Brain pericyte (primary cell): ENCODE measurements at regions not wholly inside any gene's neighbourhood (a gene's known extent, or its start where the extent isn't known, plus 50 kb on each side); places are given as distances from the start of the nearest gene placed in this dataset.
"Not testable (repeated sequence)": the region's sequence is repeated elsewhere in the genome, so short reads cannot be mapped to it uniquely, and the experiment has no call there.

Experiments
- DNase-seq: peaks from one replicate; pipeline ENCODE4 v3.0.0-alpha.2; 2012; ENCODE audit warnings: low read depth, low spot score

- DNase-seq, result no peak
These were observed 557.6 kb downstream of the PRKD1 start for GRCh38 chr14:29370024-29370423.

GRCh38 chr14:29376237-29376636, 551.4 kb downstream of the PRKD1 start:
- DNase-seq, result no peak

- no peak for DNase-seq
These were observed 546.8 kb downstream of the PRKD1 start for GRCh38 chr14:29380826-29381225.

GRCh38 chr14:29388571-29388970, 539.1 kb downstream of the PRKD1 start:
- DNase-seq, result no peak

GRCh38 chr14:29390081-29390832, 537.4 kb downstream of the PRKD1 start:
- DNase-seq, result no peak

GRCh38 chr14:29391231-29391630, 536.4 kb downstream of the PRKD1 start:
- DNase-seq, result no peak

GRCh38 chr14:29391801-29392200, 535.8 kb downstream of the PRKD1 start:
- no peak for DNase-seq

GRCh38 chr14:29392287-29392686, 535.4 kb downstream of the PRKD1 start:
- no peak for DNase-seq

- no peak for DNase-seq
These were observed 524.6 kb downstream of the PRKD1 start for GRCh38 chr14:29403091-29403490.

- no peak for DNase-seq
These were observed 517.1 kb downstream of the PRKD1 start for GRCh38 chr14:29410581-29410980.

- DNase-seq, result not testable (repeated sequence)
These were observed 512.7 kb downstream of the PRKD1 start for GRCh38 chr14:29414931-29415330.

GRCh38 chr14:29419736-29420135, 507.9 kb downstream of the PRKD1 start:
- DNase-seq, result no peak

GRCh38 chr14:29421156-29421728, 506.4 kb downstream of the PRKD1 start:
- no peak for DNase-seq

- DNase-seq, result no peak
These were observed 501.8 kb downstream of the PRKD1 start for GRCh38 chr14:29425705-29426482.

GRCh38 chr14:29442696-29443095, 485.0 kb downstream of the PRKD1 start:
- DNase-seq, result no peak

GRCh38 chr14:29444216-29444615, 483.4 kb downstream of the PRKD1 start:
- DNase-seq, result no peak

- DNase-seq, result no peak
These were observed 482.8 kb downstream of the PRKD1 start for GRCh38 chr14:29444805-29445204.

- no peak for DNase-seq
These were observed 480.7 kb downstream of the PRKD1 start for GRCh38 chr14:29446971-29447370.

- DNase-seq, result no peak
These were observed 475.7 kb downstream of the PRKD1 start for GRCh38 chr14:29451941-29452340.

- DNase-seq, result no peak
These were observed 474.6 kb downstream of the PRKD1 start for GRCh38 chr14:29453045-29453444.

- no peak for DNase-seq
These were observed 473.5 kb downstream of the PRKD1 start for GRCh38 chr14:29454026-29454693.

GRCh38 chr14:29458547-29458946, 469.1 kb downstream of the PRKD1 start:
- DNase-seq, result no peak
